HCT116 (cell line): ENCODE measurements at regions not wholly inside any gene's neighbourhood (a gene's known extent, or its start where the extent isn't known, plus 50 kb on each side); places are given as distances from the start of the nearest gene placed in this dataset.

Experiments
- ATF3 ChIP-seq: IDR thresholded peaks from 2 replicates; pipeline ENCODE4 v1.6.1; 2012
- CTCF ChIP-seq, 3 experiments: fragments of 200-600 bp in 1 of 3; sonication (generic) in 1 of 3; IDR thresholded peaks in 2 of 3; conservative IDR thresholded peaks in 1 of 3; 2 replicates each; pipeline ENCODE4 v1.5.1; 2012 to 2017; ENCODE audit warnings: low read depth in 2 of 3, low read length in 2 of 3, antibody characterized with exemption in 1 of 3, borderline replicate concordance in 1 of 3, control low read depth in 1 of 3, mild to moderate bottlenecking in 1 of 3, mixed read lengths in 1 of 3, mixed run types in 1 of 3, moderate library complexity in 1 of 3; ENCODE audit not compliant: insufficient read depth in 1 of 3
- EZH2phosphoT487 ChIP-seq: fragments of 200-600 bp; IDR thresholded peaks from 2 replicates; pipeline ENCODE4 v1.6.1; 2018; ENCODE audit warnings: antibody characterized with exemption, borderline replicate concordance
- MAX ChIP-seq: IDR thresholded peaks from 2 replicates; pipeline ENCODE4 v1.6.1; 2012
- POLR2A ChIP-seq: IDR thresholded peaks from 2 replicates; pipeline ENCODE4 v1.7.0; 2011; ENCODE audit warnings: borderline replicate concordance; ENCODE audit not compliant: insufficient read depth, insufficient read length; ENCODE audit errors: extremely low read depth
- REST ChIP-seq: IDR thresholded peaks from 2 replicates; pipeline ENCODE4 v1.6.1; 2012; ENCODE audit warnings: low read depth
- SIN3A ChIP-seq: IDR thresholded peaks from 2 replicates; pipeline ENCODE4 v1.6.1; 2012; ENCODE audit warnings: low read depth
- YY1 ChIP-seq: IDR thresholded peaks from 2 replicates; pipeline ENCODE4 v1.6.1; 2011; ENCODE audit warnings: low read length, low read depth, moderate library complexity, mild to moderate bottlenecking; ENCODE audit not compliant: insufficient replicate concordance; ENCODE audit errors: extremely low read depth
- ZBTB33 ChIP-seq: IDR thresholded peaks from 2 replicates; pipeline ENCODE4 v1.6.1; 2011; ENCODE audit warnings: mild to moderate bottlenecking, low read length, moderate library complexity; ENCODE audit not compliant: insufficient replicate concordance; ENCODE audit errors: extremely low read depth
- ZFX ChIP-seq: fragments of 450-650 bp; IDR thresholded peaks from 2 replicates; pipeline ENCODE4 v1.6.1; 2017
- ZNF274 ChIP-seq: fragments of 200-500 bp; sonication (Bioruptor generic); IDR thresholded peaks from 2 replicates; pipeline ENCODE4 v1.6.1; 2014; ENCODE audit warnings: mild to moderate bottlenecking, low read depth, low read length, inconsistent platforms

GRCh38 chr11:127233998-127234397 lies 233.4 kb upstream of the KIRREL3 start:
- no peak for TF ChIP-seq YY1
- TF ChIP-seq POLR2A: no peak
- no peak for TF ChIP-seq CTCF (IDR thresholded peaks at IDR 0.05 in 2 of 3, conservative IDR thresholded peaks at IDR 0.05 in 1 of 3; ENCODE audit: borderline replicate concordance in 1 of 3, insufficient read depth in 1 of 3, low read depth in 2 of 3, low read length in 2 of 3)
- no peak for TF ChIP-seq SIN3A
- TF ChIP-seq ZFX: no peak
- no peak for TF ChIP-seq ATF3
- TF ChIP-seq ZNF274: no peak
- TF ChIP-seq ZBTB33: no peak
- no peak for TF ChIP-seq MAX
- TF ChIP-seq REST: no peak
- TF ChIP-seq EZH2phosphoT487: no peak
